Lung (tissue), 11 donors: ENCODE measurements at regions not wholly inside any gene's neighbourhood (a gene's known extent, or its start where the extent isn't known, plus 50 kb on each side); places are given as distances from the start of the nearest gene placed in this dataset.

ENCODE experiments used
- ATAC-seq: fragments of 200-7000 bp; cut with Tn5 transposase; one replicate; pipeline ENCODE4 v1.9.1; 2020; ENCODE audit warnings: moderate number of reproducible peaks; ENCODE audit not compliant: insufficient read depth, low FRiP score
- DNase-seq, 3 donors: peaks; one replicate each; pipeline ENCODE4 v3.0.0-alpha.2; 2013 to 2017
- H3K27ac ChIP-seq, 2 donors: one replicate each; pipeline ENCODE4 v1.5.1; 2013; ENCODE audit warnings: mild to moderate bottlenecking in 2 of 2, moderate library complexity in 2 of 2, control low read depth in 1 of 2, inconsistent platforms in 1 of 2, low read depth in 1 of 2, low read length in 1 of 2
- H3K27me3 ChIP-seq, 3 donors: one replicate each; pipeline ENCODE4 v1.5.1; 2013; ENCODE audit warnings: low read length in 2 of 3; ENCODE audit not compliant: control insufficient read depth in 3 of 3, insufficient read depth in 3 of 3
- H3K36me3 ChIP-seq, 4 donors: one replicate each; pipeline ENCODE4 v1.5.1; 2013; ENCODE audit warnings: low read length in 4 of 4, mild to moderate bottlenecking in 1 of 4, moderate library complexity in 1 of 4; ENCODE audit not compliant: control insufficient read depth in 4 of 4, insufficient read depth in 4 of 4
- H3K4me1 ChIP-seq, 5 donors: one replicate each; pipeline ENCODE4 v1.5.1; 2013; ENCODE audit warnings: low read length in 5 of 5, mild to moderate bottlenecking in 2 of 5, moderate library complexity in 1 of 5; ENCODE audit not compliant: control insufficient read depth in 5 of 5, insufficient read depth in 5 of 5
- H3K4me3 ChIP-seq: one replicate; pipeline ENCODE4 v1.5.1; 2013; ENCODE audit warnings: mild to moderate bottlenecking, control low read depth, moderate library complexity
- H3K9ac ChIP-seq, 2 donors: one replicate each; pipeline ENCODE4 v1.5.1; 2013; ENCODE audit warnings: low read length in 2 of 2, control low read depth in 1 of 2; ENCODE audit not compliant: insufficient read depth in 1 of 2
- H3K9me3 ChIP-seq, 4 donors: one replicate each; pipeline ENCODE4 v1.5.1; 2013; ENCODE audit warnings: low read length in 3 of 4, mild to moderate bottlenecking in 1 of 4, moderate library complexity in 1 of 4; ENCODE audit not compliant: control insufficient read depth in 4 of 4, insufficient read depth in 3 of 4
- WGBS, 2 donors: extraction: QIAGEN DNeasy Blood & Tissue Kit; methylation state at CpG; one replicate each; pipeline ENCODE4 v1.1.7; 2013; 5-methylcytosine and 5-hydroxymethylcytosine counted together
- TF ChIP-seq, protein P1 (sequence below): IDR thresholded peaks from 2 replicates; pipeline ENCODE4 v1.5.1; 2012; ENCODE audit warnings: mild to moderate bottlenecking; ENCODE audit errors: control extremely low read depth, extremely low read depth
- donor health status: control.
- donor health status: control.
- donor health status: Bipolar disorder and iron deficiency.
- donor health status: healthy.
- donor health status: DM: yes; HTN: yes; CAD: no.

DNA sequence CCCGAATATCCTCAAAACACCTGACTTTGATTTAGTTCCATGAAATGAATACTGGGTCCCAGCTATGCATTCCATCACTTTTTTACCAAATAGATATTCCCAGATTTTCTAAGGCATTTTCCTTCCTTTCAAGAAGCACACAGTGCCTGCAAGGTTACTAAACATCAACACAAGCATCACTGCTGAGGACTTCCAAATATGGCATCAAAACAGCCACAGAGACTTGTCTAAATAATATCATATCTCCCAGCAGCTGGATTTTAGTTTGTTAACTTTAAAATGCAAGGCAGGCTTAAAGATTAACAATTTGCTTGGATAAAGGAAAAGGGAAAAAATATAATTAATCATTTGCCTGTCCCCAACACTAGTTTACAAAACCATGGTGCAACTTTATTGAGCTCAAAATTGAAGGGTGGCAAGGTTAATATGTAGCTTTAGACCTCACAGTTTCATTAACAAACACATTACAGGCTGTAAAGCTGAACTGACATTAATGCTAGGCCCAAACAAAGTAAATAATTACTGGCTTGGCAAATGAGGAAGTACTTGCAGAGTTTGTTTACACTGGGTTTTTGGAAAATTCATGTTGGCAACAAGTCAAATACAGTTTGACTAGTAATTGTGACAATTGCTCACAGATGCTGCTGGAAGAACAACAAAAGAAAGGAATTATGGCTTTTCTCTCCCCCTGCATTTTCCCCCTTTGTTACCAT, 401.7 kb upstream of the CDIN1 start:
- no peak overlapping the region for H3K9ac ChIP-seq
- TF ChIP-seq, protein P1, sequence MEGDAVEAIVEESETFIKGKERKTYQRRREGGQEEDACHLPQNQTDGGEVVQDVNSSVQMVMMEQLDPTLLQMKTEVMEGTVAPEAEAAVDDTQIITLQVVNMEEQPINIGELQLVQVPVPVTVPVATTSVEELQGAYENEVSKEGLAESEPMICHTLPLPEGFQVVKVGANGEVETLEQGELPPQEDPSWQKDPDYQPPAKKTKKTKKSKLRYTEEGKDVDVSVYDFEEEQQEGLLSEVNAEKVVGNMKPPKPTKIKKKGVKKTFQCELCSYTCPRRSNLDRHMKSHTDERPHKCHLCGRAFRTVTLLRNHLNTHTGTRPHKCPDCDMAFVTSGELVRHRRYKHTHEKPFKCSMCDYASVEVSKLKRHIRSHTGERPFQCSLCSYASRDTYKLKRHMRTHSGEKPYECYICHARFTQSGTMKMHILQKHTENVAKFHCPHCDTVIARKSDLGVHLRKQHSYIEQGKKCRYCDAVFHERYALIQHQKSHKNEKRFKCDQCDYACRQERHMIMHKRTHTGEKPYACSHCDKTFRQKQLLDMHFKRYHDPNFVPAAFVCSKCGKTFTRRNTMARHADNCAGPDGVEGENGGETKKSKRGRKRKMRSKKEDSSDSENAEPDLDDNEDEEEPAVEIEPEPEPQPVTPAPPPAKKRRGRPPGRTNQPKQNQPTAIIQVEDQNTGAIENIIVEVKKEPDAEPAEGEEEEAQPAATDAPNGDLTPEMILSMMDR: no peak
- no peak overlapping the region for H3K27ac ChIP-seq
- peaks cover 0 to 37% (median 13%) of the 10 kb centered on the region in 5 donors for H3K4me1 ChIP-seq
- 46 to 80% methylated on average over 1 of the region's 1 CpG for WGBS, 2 donors
- ATAC-seq (no peak), DNase-seq (peak in 2 of 3 donors; percentile 97 to 98)
- no peaks in the 10 kb centered on the region for H3K36me3 ChIP-seq
- H3K27me3 ChIP-seq: no peaks in the 10 kb centered on the region
- no peak overlapping the region for H3K4me3 ChIP-seq
- H3K9me3 ChIP-seq: no peaks in the 10 kb centered on the region

GRCh38 chr15:36178303-36178633, 401.2 kb upstream of the CDIN1 start:
- H3K4me3 ChIP-seq: no peak overlapping the region

GRCh38 chr15:36183201-36183600, 396.2 kb upstream of the CDIN1 start:
- no peaks in the 10 kb centered on the region for H3K27me3 ChIP-seq
- H3K9me3 ChIP-seq: peaks cover 0 to 3% (median 0%) of the 10 kb centered on the region in 4 donors
- no peak overlapping the region for H3K4me3 ChIP-seq
- DNase-seq (no peak), ATAC-seq (no peak)
- no peak overlapping the region for H3K27ac ChIP-seq
- no peaks in the 10 kb centered on the region for H3K36me3 ChIP-seq
- WGBS, 2 donors: 93 to 95% methylated on average over 2 of the region's 2 CpGs
- TF ChIP-seq, protein P1: no peak
- H3K4me1 ChIP-seq: peaks cover 0 to 7% (median 0%) of the 10 kb centered on the region in 5 donors
- H3K9ac ChIP-seq: no peak overlapping the region

More at GRCh38 chr15:36178303-36178633, 401.2 kb upstream of the CDIN1 start:
- Histone ChIP-seq H3K36me3 (no peaks in the 10 kb centered on the region), H3K27ac (no peak overlapping the region), H3K9ac (no peak overlapping the region), H3K4me1 (peaks cover 0 to 37% (median 13%) of the 10 kb centered on the region in 5 donors), H3K27me3 (no peaks in the 10 kb centered on the region), H3K9me3 (no peaks in the 10 kb centered on the region)
- DNase-seq (peak in 1 of 3 donors; percentile 58), ATAC-seq (no peak)
- TF ChIP-seq, protein P1: no peak
- 79 to 84% methylated on average over 2 of the region's 2 CpGs for WGBS, 2 donors

- ATAC-seq (no peak), DNase-seq (no peak)
- Histone ChIP-seq H3K9ac (no peak overlapping the region), H3K27me3 (no peaks in the 10 kb centered on the region), H3K4me1 (no peaks in the 10 kb centered on the region), H3K9me3 (peaks cover 0 to 3% (median 0%) of the 10 kb centered on the region in 4 donors), H3K36me3 (no peaks in the 10 kb centered on the region), H3K27ac (no peak overlapping the region), H3K4me3 (no peak overlapping the region)
- TF ChIP-seq, protein P1: no peak
- WGBS, 2 donors: 82 to 89% methylated on average over 1 of the region's 1 CpG
Observed at GRCh38 chr15:36185438-36185837, 394.0 kb upstream of the CDIN1 start.
